ENCODE measurements at regions not wholly inside any gene's neighbourhood (a gene's known extent, or its start where the extent isn't known, plus 50 kb on each side); places are given as distances from the start of the nearest gene placed in this dataset.

DNA sequence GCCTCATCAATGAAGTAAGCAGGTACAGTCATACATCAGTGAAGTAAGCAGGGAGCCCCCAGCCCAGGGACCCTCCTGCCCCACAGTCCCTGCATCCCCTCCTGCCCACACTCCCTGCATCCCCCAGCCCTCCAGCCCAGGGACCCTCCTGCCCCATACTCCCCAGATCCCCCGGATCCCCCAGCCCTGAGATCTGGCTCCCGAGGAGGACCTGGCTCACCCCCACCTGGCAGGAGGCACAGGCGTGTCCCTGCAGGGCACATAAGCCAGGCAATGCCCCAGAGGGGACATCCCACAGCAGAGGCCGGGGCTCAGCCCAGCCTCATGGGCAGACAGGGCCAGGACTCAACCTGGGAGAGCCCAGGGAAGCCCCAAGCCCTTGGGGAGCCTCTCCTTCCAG lies 53.6 kb upstream of the TPM4 start:
- in situ Hi-C loops (cut with MboI; ENCODE audit: low pct_unique_long_range_greater_than_20kb, low sequenced_read_pairs, unreplicated experiment), result no loop called here

DNA sequence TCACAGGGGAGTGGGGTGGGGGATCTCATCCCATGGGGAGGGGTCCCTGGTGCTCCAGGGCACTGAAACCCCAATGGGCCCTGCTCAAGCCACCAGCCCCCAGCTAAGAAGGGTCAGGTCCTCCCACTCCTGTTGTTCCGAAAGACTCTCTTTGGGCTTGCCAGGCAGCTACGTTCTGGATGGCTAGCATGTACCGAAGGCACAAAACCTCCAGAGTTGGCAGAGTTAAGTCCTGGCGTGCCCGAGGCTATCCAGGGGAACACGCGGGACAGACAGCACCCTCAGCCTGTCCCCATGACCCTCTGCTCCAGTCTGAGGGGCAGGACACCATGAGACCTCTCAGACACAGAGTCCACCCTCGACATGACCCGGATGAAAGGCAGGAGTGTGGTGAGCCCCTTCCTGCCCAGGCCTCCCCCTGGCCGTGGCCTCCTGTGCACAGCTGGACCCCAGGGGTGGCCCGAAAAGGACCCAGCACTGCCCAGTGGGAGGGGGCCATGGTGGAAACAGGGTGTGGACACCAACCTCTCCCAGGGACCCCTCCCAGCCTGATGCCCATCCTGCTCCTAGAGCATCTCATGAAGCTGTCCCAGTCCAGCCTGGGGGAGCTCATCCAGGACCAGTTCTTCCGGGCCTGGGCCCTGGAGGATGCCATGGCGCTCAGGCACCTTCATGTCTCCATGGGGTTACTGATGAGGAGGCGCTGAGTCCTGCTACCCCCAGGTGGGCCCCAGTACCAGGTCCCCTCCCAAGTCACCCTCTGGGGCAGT lies 53.0 kb upstream of the TPM4 start:
- no peak for DNase-seq (ENCODE audit: low spot score)
- TF ChIP-seq, protein P1, sequence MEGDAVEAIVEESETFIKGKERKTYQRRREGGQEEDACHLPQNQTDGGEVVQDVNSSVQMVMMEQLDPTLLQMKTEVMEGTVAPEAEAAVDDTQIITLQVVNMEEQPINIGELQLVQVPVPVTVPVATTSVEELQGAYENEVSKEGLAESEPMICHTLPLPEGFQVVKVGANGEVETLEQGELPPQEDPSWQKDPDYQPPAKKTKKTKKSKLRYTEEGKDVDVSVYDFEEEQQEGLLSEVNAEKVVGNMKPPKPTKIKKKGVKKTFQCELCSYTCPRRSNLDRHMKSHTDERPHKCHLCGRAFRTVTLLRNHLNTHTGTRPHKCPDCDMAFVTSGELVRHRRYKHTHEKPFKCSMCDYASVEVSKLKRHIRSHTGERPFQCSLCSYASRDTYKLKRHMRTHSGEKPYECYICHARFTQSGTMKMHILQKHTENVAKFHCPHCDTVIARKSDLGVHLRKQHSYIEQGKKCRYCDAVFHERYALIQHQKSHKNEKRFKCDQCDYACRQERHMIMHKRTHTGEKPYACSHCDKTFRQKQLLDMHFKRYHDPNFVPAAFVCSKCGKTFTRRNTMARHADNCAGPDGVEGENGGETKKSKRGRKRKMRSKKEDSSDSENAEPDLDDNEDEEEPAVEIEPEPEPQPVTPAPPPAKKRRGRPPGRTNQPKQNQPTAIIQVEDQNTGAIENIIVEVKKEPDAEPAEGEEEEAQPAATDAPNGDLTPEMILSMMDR (IDR thresholded peaks at IDR 0.05; ENCODE audit: extremely low read depth, insufficient read depth, missing control alignments), result no peak
- in situ Hi-C loops (cut with MboI; ENCODE audit: low pct_unique_long_range_greater_than_20kb, low sequenced_read_pairs, unreplicated experiment), result no loop called here

More for the DNA sequence above, 53.6 kb upstream of the TPM4 start:
- TF ChIP-seq, protein P1 (IDR thresholded peaks at IDR 0.05; ENCODE audit: extremely low read depth, insufficient read depth, missing control alignments), result no peak
- no peak for DNase-seq (ENCODE audit: low spot score)

DNA sequence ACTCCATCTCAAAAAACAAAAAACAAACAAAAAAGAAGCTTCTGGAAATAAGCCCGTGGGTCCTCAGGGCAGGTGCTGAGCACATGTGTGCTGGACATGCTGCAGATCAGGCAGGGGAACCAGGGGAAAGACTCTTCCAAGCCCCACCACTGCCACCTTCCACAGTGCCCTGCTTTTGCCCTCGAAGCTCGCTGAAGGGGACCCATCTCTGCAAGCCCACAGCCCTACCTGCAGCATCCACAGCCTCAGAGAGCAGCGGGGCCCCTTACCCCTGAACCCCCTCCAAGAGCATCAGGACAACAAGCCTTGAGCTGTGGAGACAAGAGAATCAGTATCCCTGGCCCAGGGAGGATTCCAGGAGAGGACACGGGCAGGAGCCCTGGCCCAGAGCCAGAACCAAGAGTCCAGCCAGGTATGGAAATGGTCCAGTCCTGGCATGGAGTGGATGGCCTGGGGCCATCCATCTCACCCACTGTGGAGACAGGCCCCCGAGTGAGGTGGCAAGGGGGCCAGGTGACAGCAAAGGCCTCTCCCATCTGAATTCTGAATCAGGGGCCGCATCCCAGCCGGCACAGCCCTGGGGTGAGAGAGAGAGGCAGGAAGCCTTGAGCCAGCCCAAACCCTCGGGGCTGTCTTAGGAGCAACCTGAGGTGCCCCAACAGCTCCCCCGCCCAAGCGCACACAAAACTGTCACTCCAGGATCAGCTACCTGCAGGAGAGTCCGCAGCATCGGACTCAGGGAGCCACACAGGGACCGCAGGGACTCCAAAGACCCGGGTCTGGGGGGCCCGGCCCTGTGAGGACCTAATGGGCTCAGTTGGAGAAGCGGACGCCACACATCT lies 51.8 kb upstream of the TPM4 start:
- no peak for DNase-seq (ENCODE audit: low spot score)
- TF ChIP-seq, protein P1 (IDR thresholded peaks at IDR 0.05; ENCODE audit: extremely low read depth, insufficient read depth, missing control alignments), result no peak
- in situ Hi-C loops (cut with MboI; ENCODE audit: low pct_unique_long_range_greater_than_20kb, low sequenced_read_pairs, unreplicated experiment), result no loop called here

GRCh38 chr19:16025108-16026101 lies 50.9 kb upstream of the TPM4 start:
- TF ChIP-seq, protein P1 (IDR thresholded peaks at IDR 0.05; ENCODE audit: extremely low read depth, insufficient read depth, missing control alignments), result peak; percentile 34
- DNase-seq (ENCODE audit: low spot score), result no peak
- in situ Hi-C loops (cut with MboI; ENCODE audit: low pct_unique_long_range_greater_than_20kb, low sequenced_read_pairs, unreplicated experiment), result no loop called here

DNA sequence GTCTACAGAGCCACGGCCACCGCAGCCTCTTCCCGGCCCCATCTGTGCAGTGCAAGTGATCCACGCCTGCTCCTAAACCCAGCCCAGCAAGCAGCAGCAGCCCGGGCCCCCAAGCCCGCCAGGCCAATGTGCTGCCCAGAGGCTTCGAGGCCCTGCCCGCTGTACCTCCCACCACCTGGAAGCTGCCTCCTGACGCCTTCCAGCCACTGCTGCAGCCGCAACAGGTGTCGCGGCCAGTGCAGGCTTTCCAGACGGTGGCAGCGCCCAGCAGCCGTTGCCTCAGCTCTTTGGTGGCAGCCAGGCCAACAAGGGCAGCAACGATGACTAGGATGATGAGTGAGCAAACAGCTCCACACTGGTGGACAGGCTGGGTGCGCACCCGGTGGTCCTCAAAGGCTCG lies 50.2 kb upstream of the TPM4 start:
- in situ Hi-C loops (cut with MboI; ENCODE audit: low pct_unique_long_range_greater_than_20kb, low sequenced_read_pairs, unreplicated experiment), result no loop called here
- DNase-seq (ENCODE audit: low spot score), result no peak
- TF ChIP-seq, protein P1 (IDR thresholded peaks at IDR 0.05; ENCODE audit: extremely low read depth, insufficient read depth, missing control alignments), result no peak

Measured in GM13977 (cell line).